ENCODE measurements at regions not wholly inside any gene's neighbourhood (a gene's known extent, or its start where the extent isn't known, plus 50 kb on each side); places are given as distances from the start of the nearest gene placed in this dataset.

DNA sequence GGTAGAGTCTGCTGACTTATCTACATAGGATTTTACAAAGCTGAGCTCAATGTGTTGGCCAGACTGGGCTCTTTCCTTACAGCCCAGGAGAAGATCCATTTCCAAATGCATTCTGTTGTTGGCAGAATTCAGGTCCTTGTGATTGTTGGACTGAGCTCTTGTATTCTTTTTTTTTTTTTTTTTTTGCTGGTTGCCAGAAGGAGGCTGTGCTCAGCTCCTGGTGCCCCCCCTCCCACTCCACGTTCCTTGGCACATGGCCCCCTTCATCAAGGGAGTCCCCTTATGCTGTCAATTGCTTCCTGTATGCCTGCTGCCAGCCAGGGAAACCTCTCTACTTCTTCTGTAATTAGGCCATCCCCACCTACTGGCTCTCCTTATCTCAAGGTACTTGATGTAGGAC, 518.1 kb upstream of the AKR1E2 start:
- H3K4me1 ChIP-seq, result peaks cover 0 to 9% (median 7%) of the 10 kb centered on the region in 3 donors
- H3K27ac ChIP-seq, result no peak overlapping the region
- WGBS, 2 donors, result 28 to 36% methylated on average over 1 of the region's 1 CpG
- intact Hi-C loops (cut with DNase I), result no loop called here
- FAIRE-seq (no peak), ATAC-seq (no peak), DNase-seq (no peak)
- H3K27me3 ChIP-seq, result no peaks in the 10 kb centered on the region
- no peaks in the 10 kb centered on the region for H3K9me3 ChIP-seq
- TF ChIP-seq CTCF (IDR thresholded peaks at IDR 0.05), result no peak
- no peaks in the 10 kb centered on the region for H3K36me3 ChIP-seq
- H3K4me3 ChIP-seq, result no peak overlapping the region

DNA sequence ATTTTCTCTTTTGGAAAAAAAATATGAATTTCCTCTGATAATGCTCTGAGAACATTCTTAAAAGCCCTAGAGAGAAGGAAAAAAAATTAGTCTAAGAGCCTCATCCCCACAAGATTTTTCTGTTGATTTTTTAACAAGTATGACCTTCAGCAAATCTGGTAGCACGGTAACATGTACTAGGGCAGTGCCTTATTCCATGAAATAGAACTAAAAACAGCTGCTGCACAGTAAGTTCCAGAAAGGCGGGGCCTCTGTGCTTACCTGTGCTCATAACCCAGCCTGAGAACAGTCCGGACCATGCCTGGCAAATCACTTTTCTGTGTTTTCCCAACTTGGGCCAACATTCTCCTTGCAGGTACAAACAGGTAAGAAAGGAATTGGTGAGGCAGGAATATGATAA, 519.1 kb upstream of the AKR1E2 start:
- ATAC-seq, result peak; percentile 75 to 97 (median 94)

DNA sequence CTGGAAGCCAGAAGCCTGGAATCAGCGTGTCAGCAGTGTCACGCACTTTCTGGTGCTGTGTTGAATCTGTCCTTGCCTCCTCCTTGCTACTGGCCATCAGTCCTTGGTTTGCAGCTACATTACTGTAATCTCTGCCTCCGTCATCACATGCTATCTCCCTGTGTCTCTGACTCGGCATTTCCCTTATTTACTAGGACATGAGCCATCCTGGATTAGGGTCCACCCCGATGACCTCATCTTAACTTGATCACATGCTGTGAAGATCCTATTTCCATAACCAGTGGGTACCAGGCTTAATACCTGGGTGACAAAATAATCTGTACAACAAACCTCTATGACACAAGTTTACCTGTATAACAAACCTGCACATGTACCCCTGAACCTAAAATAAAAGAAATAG, 518.0 kb upstream of the KLF6 start:
- H3K9me3 ChIP-seq, result no peaks in the 10 kb centered on the region
- intact Hi-C loops (cut with DNase I), result no loop called here
- no peak for TF ChIP-seq CTCF (IDR thresholded peaks at IDR 0.05)
- ATAC-seq (no peak), FAIRE-seq (no peak), DNase-seq (no peak)
- H3K36me3 ChIP-seq, result no peaks in the 10 kb centered on the region
- H3K4me3 ChIP-seq, result no peak overlapping the region
- no peaks in the 10 kb centered on the region for H3K27me3 ChIP-seq
- no peak overlapping the region for H3K27ac ChIP-seq
- peaks cover 0 to 9% (median 7%) of the 10 kb centered on the region in 3 donors for H3K4me1 ChIP-seq
- WGBS, 2 donors, result 62 to 79% methylated on average over 5 of the region's 5 CpGs

More for the DNA sequence above, 519.1 kb upstream of the AKR1E2 start:
- H3K27ac ChIP-seq, result no peak overlapping the region
- TF ChIP-seq CTCF (IDR thresholded peaks at IDR 0.05), result no peak
- H3K4me1 ChIP-seq, result peaks cover 0 to 9% (median 7%) of the 10 kb centered on the region in 3 donors
- no peaks in the 10 kb centered on the region for H3K36me3 ChIP-seq
- 18 to 22% methylated on average over 3 of the region's 3 CpGs for WGBS, 2 donors
- H3K4me3 ChIP-seq, result no peak overlapping the region
- intact Hi-C loops (cut with DNase I), result no loop called here
- no peaks in the 10 kb centered on the region for H3K27me3 ChIP-seq
- no peak for FAIRE-seq
- peak in 4 of 6 donors; percentile 18 to 51 (median 35) for DNase-seq
- no peaks in the 10 kb centered on the region for H3K9me3 ChIP-seq

- H3K9me3 ChIP-seq, result no peaks in the 10 kb centered on the region
- no peak overlapping the region for H3K4me3 ChIP-seq
- no peak for ATAC-seq
- no peaks in the 10 kb centered on the region for H3K36me3 ChIP-seq
- WGBS, 2 donors, result 39 to 46% methylated on average over 6 of the region's 6 CpGs
- TF ChIP-seq CTCF (IDR thresholded peaks at IDR 0.05), result no peak
- intact Hi-C loops (cut with DNase I), result no loop called here
- no peaks in the 10 kb centered on the region for H3K27me3 ChIP-seq
- H3K27ac ChIP-seq, result no peak overlapping the region
- DNase-seq, result no peak
- no peak for FAIRE-seq
- H3K4me1 ChIP-seq, result peaks cover 0 to 5% (median under 1%) of the 10 kb centered on the region in 3 donors
Observed at GRCh38 chr10:4301291-4302045, 516.5 kb upstream of the KLF6 start.

DNA sequence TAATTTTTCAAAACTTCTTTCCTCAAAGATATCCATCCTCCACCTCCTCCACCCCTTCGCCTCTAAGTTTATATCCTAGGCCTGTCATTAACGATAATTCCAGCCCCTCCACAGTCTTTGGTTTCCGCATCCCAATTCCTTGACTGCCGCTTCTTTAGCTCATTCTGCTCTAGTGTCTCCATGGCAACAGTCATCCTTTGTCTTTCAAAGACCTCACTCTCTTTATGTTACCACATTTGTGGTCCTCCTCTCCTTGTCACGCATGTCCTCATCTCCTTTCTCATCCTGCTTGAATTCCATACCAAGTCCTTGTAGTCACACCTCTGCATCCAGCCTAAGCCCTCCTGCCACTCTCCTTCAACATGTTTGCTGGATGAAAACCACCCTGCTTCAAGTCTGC, 511.2 kb upstream of the KLF6 start:
- no peak for TF ChIP-seq CTCF (IDR thresholded peaks at IDR 0.05)

More for the DNA sequence above, 511.2 kb upstream of the KLF6 start:
- WGBS, 2 donors, result 80 to 86% methylated on average over 5 of the region's 5 CpGs
- Histone ChIP-seq H3K27me3 (no peaks in the 10 kb centered on the region), H3K27ac (no peak overlapping the region), H3K9me3 (no peaks in the 10 kb centered on the region), H3K4me3 (no peak overlapping the region), H3K36me3 (no peaks in the 10 kb centered on the region), H3K4me1 (no peaks in the 10 kb centered on the region)
- DNase-seq, result no peak
- ATAC-seq, result no peak
- no peak for FAIRE-seq
- intact Hi-C loops (cut with DNase I), result no loop called here

Data from pancreas (tissue), 10 donors.